NCI-H510A (cell line): ENCODE measurements at regions not wholly inside any gene's neighbourhood (a gene's known extent, or its start where the extent isn't known, plus 50 kb on each side); places are given as distances from the start of the nearest gene placed in this dataset.
"Not testable (repeated sequence)": the region's sequence is repeated elsewhere in the genome, so short reads cannot be mapped to it uniquely, and the experiment has no call there.

Experiments used
- DNase-seq: peaks from one replicate; lab custom pipeline; 2025; lab: John Stamatoyannopoulos, UW

DNA sequence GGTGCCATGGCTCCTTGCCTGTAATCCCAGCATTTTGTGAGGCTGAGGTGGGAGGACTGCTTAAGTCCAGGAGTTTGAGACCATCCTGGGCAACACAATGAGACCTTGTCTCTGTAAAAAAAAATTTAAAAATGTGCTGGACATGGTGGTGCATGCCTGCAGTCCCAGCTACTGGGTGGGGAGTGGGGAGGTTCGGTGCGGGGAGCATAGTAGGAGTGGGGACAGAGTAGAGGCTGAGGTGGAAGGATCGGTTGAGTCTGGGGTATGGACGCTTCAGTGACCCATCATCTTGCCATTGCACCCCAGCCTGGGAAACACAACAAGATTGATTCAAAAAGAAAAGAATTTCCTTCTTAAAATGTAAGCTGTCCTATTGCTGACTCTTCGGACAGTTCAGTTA lies 1490.0 kb upstream of the GBE1 start:
- DNase-seq: no peak

DNA sequence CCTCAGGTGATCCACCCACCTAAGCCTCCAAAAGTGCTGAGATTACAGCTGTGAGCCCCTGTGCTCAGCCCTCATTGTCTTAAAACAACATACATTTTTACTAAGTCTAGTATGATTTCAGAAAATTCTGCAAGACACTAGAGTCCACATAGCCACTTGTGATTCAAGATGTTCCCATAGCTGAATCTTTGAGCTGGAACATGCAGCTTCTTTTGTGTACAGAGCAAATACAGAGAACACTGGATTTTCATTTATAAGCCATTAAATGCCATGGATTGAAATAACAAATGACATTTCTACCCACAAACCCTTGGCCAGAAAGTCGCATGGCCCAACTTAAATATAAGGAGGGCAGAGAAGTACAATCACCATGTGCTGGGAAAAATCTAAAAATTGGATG lies 1489.2 kb upstream of the GBE1 start:
- DNase-seq: no peak

DNA sequence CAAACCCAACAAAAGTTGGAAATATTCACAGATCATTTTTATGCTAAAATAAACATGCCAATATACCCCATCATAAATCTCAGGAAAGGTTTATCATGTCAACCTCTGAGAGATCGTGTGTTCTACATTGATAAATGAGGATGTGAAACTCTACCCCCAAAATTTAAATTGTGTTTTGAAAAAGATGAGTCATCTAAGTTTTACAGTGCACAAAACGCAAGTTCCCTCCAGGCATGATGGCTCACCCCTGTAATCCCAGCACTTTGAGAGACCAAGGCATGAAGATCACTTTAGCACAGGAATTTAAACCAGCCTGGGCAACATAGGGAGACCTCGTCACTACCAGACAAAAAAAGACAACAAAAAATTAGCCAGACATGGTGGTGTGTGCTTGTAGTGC lies 1487.0 kb upstream of the GBE1 start:
- no peak for DNase-seq

DNA sequence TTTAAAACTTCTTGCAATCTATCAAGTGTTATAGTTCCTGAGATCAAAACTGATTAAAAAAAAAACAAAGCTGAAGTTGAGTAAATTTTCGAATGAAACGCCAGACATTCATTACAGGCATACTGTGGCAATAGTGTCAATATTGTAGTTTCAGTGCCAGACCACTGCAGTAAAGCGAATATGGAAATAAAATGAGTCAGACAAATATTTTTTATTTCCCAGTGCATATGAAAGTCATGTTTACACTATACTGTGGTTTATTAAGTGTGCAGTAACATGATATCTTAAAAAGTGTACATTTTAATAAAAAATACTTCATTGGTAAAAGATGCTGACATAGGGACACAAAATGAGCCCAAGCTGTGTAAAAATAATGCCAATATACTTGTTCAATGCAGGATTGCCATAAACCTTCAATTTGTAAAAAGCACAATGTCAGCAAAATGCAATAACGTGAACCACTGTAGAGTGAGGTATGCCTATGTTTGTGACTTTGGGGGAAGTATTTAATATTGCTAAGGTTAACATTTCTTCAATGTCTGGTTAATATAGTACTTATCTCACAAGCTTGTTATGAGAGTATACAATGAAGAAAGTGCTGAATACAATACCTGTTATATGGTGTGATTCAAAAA lies 1473.9 kb upstream of the GBE1 start:
- no peak for DNase-seq

DNA sequence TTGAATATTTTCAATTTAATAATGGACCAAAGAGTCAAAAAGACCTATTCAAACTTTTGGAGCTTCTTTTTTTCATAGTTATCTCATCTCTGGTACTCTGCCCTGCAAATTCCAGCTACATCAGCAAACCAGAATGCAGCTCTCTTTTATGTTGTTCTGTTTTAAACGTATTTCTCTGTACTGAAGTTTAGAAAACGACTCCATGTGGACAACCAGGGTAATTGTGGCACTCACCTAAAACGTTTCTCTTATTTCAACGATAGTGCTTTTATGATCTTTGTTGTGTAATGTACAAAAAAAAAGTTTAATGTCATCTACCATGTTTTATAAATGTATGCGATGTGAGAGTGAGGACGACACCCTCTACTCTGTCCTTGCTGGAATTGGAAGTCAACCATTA lies 1472.3 kb upstream of the GBE1 start:
- no peak for DNase-seq

DNA sequence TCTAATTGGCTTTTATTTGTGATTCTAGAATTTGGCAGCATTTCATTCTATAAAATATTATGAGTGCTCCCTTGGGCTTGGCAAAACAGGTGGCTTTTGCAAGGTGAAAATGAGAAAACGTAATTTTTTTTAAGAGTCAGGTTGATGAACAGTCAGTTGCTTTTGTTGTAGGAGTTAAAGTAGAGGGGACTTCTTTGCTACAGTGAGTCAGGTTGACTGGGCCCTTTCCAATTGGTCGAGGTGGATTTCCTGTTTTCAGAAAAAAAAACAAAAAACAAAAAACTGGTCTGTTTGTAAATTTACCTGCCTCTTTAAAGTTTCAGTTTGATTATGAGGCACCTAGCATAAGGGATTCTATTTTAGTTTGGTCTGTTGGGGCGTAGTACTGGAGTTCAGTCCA lies 1469.4 kb upstream of the GBE1 start:
- no peak for DNase-seq

DNA sequence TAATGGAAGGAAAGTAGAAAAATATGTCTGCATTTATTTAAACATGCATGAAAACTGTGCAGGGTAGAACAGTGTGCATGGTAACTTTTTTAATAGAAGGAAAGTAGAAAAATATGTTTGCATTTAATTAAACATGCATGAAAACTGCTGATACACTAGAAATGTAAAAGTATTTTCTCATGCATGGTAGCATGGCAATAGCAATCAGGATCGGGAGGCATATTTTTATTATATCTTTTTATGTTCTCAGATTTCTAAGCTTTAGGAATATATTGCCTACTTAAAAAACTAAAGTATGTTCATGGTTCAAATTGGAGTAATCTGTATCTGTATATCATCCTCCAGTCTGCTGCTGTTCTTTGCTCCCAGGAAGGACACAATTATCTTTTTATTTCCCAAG lies 1468.9 kb upstream of the GBE1 start:
- no peak for DNase-seq

DNA sequence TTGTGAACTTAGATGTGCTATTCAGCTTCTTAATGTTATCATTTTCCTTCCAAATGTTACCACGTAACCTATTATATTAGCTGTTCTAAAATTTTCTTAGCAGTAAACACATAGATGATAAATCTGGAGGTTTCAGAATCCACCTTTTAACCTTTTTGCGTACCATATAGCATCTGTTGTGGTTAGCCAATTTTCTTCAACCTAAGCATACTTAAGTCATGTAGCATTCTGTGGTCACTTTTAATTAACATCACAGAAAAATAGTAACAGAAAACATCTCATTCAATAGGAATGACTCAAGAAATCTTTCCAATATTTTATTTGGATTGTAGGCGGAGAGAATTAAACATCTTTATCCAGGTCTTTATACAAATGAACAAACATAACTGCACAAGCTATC lies 1465.3 kb upstream of the GBE1 start:
- no peak for DNase-seq

DNA sequence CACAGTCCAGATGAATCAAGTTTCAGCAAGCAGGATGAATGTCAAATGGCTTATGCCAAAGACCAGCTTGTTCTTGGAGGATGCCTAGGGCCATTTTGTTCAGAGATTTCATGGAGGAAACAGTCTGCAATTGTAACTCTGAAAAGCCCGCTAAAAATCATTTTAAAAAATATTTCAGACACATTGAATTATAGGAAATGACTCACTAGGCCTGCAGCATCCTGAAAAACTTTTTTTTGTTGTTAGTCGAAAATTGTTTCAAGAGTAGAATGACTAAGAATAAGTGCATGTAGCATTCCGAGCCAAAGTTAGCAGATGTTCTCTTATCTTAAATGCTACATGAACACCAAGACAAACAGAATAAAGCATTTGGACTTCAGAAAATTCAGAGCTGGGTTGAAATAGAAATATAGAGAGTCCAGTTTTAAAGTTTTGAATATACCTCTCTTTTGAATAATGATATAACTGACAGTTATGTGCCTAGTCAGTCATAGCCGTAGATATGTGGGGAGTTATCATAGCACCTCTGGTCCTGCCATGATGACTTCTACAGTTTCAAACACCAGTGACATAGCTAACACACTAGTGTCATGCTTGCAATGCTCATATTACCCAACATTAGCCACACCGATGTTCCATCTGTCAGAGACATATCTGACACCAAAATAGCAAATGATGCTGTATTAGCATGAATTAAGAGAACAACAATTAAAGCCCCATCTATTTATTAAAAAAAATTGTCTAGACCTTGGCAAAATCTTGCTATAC lies 1462.8 kb upstream of the GBE1 start:
- DNase-seq: no peak

DNA sequence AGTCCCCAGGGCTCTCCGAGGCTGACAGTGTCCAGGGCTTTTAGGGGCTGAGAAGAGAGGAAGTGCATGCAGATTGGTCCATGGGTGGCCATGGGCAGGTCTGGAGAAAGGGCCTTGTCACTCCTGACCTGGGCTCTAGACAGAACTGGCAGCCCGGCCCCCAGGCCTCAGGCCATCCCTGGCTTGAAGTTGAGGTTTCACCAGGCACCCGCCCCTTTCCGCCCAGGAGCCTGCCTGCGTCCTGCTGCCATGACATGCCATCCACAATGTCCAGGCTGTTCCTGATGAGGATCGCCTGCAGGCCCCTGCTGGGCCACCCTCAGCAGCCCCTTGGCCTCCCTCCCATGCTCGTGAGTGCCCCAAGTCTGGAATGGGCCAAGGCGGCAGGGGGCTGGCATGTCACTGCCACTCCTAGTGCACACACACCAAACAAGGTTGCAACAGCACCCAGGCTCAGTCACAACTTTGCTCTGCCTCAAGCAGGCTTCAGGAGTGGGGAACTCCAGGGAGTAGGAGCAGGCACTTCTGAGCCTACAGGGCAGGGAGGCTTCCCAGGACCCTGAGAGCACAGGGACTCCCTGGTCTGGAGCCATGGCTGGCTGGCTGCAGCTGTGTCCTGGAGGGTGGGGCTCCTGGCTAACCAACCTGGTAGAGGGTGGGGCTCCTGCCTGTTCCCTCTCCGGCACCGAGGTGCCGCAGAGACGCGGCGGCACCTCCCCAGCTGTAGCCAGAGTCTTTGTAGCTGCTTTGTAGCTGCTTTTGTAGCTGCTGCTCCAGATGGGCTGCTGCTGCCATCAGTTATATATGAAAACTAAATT lies 1457.1 kb upstream of the GBE1 start:
- DNase-seq: no peak

DNA sequence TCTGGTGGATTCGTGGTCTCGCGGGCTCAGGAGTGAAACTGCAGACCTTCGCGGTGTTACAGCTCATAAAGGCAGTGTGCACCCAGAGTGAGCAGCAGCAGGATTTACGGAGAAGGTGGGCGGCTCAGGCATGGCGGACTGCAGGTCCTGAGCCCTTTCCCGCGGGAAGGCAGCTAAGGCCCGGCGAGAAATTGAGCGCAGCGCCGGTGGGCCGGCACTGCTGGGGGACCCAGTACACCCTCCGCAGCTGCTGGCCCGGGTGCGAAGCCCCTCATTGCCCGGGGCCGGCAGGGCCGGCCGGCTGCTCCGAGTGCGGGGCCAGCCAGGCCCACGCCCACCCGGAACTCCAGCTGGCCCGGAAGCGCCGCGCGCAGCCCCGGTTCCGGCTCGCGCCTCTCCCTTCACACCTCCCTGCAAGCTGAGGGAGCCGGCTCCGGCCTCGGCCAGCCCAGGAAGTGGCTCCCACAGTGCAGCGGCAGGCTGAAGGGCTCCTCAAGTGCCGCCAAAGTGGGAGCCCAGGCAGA lies 1456.2 kb upstream of the GBE1 start:
- not testable (repeated sequence) for DNase-seq

DNA sequence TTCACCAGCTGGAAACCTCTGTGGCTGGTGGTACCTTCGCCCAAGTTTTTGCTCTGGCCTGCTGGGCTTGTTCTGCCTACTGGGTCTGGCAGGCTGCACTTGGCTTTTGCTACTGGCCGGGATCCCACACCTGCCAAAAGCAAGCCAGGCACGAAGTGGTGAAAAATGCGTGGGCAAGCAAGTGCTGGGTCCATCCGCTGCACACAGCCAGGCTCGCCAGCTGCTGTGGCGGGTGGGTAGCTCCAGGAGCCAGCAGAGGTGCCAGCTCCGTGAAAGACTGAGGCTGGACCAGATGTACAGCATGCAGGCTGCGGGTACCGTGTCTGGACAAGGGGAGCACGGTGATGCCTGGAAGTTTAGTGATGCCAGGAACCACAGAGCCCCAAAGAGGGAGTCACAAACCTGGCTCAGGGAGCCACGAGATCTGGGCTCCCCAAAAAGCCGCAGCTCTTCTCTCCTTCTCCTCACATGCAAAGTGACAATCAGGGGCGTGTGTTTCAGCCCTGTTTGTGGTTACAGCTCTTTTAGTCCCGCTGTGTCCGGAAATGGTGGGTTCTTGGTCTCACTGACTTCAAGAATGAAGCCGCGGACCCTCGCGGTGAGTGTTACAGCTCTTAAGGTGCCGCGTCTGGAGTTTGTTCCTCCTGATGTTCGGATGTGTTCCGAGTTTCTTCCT lies 1455.6 kb upstream of the GBE1 start:
- no peak for DNase-seq

DNA sequence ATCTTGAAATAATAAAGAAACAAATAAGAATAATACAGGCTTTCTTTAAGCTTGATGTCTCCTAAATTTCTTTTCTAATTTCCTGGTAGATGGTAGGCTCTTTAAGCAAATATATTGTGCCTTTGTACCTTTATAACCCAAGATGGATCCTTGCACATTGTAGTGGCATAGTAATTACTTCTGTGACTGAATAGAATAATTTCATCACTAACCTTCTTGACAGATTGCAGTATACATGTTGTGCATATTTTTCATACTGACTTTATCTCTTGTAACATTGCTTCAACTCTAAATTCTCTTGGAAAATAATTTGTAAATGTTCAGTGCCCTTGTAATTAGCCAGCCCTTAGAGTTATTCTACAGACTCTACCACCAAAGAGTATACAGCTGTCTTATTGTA lies 1433.8 kb upstream of the GBE1 start:
- DNase-seq: no peak

DNA sequence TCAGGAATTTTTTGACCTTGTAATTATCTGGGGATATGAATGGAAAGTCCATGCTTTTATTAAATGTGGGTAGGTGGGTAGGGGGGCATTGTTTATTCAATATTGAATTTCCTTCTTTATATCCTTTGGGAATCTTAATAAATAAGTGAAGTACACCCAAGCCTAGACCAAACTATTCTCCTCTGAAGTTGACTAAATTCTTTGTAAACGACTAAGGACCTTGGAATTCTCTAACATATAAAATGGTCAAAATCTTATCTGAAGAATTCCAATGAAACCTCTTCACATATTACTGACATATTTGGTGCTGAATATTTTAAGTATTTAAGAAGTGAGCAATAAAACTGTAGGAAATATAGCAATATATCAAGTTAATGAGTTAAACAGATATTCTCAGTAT lies 1432.1 kb upstream of the GBE1 start:
- DNase-seq: no peak

DNA sequence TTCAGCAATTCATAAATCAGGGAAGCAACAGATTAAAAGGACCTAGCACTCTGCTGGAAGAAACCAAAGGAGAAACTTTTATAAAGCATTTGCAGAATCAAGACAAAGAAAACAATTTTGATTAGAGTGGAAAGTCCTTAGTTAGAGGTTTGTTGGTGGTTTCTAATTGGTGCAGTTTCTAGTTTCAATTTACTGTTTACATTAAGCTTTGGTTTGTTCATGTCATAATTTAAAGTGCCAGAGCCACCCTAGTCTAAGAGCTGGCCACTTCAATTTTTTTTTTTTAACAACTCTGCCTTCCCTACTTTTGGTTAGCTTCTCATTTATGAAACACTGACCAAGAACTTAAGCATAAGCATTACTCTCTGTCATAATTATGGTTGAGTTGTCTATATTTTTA lies 1428.2 kb upstream of the GBE1 start:
- DNase-seq: no peak

DNA sequence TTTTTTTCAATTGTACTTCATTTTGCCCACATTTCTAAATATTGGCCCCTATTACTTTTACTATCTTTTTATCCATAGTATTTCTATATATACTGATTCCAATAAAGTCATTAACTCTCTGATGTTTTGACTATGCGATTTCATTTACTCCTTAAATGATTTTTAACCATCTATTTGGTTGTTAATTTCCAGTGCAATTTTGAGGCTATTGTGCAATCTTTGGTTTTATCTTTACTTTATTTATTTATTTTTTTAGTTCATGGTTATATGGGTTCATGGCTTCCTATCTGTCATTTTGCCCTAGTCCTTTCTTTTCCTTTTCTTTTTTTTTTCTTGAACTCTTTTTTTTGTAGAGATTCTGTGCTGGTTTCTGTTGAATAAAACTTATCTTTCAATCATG lies 1408.0 kb upstream of the GBE1 start:
- DNase-seq: no peak

DNA sequence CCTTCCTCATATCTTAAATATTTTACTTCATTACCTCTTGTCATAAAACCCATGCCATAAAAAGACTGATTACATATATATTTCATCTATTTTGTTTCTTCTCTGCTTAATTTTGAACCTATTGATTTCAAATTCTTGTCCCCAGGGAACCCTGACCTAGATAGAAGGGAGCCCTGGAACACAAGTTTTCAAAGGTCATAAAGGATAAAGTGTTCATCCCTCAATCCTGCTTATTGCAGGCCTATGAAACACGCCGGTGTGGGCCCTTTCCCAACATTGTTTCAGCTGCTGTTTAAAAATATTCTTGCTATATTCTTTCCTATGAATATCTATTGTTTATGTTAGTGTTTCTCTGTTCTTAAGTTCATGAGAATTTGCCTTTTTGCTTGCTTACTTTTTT lies 1389.5 kb upstream of the GBE1 start:
- no peak for DNase-seq

DNA sequence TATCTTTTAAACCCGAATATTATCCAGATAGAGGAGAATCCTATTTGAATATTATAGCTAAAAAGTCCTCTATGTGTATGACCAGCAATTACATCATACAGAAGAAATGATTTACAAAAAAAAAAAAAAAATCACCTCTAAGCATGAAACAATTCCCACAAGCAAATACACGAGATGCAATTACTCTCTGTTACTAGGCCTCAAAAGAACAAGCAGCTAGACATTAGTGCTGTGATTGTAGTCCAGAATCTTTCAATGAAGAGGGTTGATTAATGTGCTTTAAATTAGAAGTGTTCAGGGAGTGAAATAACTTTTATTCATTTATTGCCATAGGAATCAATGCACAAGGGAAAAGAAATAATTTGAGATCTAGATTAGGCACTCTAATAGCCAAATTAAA lies 1379.5 kb upstream of the GBE1 start:
- DNase-seq: no peak

DNA sequence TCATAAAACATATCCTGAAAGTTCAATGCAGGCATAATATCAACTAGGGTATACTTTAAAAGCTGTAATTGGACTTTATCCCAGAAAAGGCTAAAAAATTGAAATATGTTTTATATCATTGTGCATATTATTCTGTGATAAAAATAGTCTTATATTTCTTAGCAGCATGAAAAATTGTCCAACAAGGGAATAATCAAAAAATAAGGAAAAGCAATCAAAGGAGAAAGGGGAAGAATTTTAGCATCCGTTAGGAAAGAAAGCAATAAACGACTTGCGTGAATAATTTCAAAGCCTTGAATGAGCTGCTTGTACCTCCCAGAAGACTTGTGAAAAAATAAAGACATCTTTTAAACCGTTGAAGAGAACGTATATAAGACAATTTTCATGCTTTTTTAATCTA lies 1369.8 kb upstream of the GBE1 start:
- no peak for DNase-seq

DNA sequence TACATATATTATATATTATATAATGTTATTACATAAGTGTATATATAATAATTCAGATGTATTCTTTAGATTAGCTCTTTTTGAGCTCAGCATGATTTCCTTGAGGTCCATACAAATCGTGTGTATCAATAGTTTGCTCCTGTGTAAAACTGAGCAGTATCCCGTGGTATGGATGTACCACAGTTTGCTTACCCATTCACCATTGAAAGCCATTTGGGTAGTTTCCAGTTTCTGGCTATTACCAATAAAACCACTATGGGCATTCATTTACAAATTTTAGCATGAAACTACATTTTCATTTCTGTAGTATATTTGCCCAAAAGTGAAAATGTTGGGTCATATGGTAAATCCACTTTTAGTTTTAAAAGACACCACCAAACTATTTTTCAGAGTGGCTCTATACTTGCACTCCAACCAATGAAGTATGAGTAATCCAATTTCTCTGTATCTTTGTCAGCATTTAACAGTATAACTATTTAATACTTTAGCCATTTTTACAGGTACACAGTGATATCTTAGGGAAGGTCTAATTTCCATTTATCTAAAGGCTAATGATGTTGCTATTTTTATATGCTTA lies 1361.4 kb upstream of the GBE1 start:
- no peak for DNase-seq

DNA sequence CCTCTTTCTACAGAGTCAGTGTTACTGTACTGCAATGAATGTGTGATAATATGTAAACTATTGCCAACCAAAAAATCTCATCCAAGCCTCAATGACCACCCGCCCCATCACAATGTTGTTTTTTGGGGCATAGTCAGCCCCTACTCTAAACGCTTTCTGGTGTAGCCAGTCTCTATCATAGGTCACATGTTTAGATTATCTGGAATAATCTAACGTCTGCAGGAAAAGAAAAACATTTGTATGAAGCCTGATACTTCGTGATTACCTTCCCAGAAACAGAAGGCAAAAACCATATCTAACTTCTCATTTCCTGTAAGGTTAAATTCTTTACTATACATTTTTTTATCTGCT lies 1331.8 kb upstream of the GBE1 start:
- DNase-seq: no peak
